Activated CD8-positive, alpha-beta T cell treated with anti-CD3 and anti-CD28 coated beads, Interleukin-2, amount 10 ng/mL, durations not matched to agents 7 days and 5 days (primary cell): ENCODE measurements at regions not wholly inside any gene's neighbourhood (a gene's known extent, or its start where the extent isn't known, plus 50 kb on each side); places are given as distances from the start of the nearest gene placed in this dataset.

Source experiments
- ATAC-seq: fragments of 150-1000 bp; cut with Tn5 transposase; one replicate; pipeline ENCODE4 v1.10.0; 2021; ENCODE audit warnings: moderate library complexity
- CTCF ChIA-PET: fragments of 350-600 bp; sonication (Branson Sonifier 250); formaldehyde crosslinking; loops from one replicate; lab custom pipeline; 2021; ENCODE audit warnings: antibody characterized with exemption; lab: Charles Lee
- POLR2A ChIA-PET: fragments of 350-600 bp; sonication (Branson Sonifier 250); formaldehyde crosslinking; loops from one replicate; lab custom pipeline; 2021; ENCODE audit warnings: antibody characterized with exemption; lab: Charles Lee
- DNase-seq: peaks from one replicate; pipeline ENCODE4 v3.0.0-alpha.2; 2020
- H3K27ac Mint-ChIP-seq: one replicate; pipeline ENCODE4 v1.8.0; 2021; ENCODE audit warnings: mild to moderate bottlenecking, mixed read lengths
- H3K27me3 Mint-ChIP-seq: one replicate; pipeline ENCODE4 v1.8.0; 2021; ENCODE audit warnings: low read depth, mixed read lengths
- H3K36me3 Mint-ChIP-seq: one replicate; pipeline ENCODE4 v1.8.0; 2021; ENCODE audit warnings: low read depth, mixed read lengths
- H3K4me1 Mint-ChIP-seq: one replicate; pipeline ENCODE4 v1.8.0; 2021; ENCODE audit warnings: low read depth, mixed read lengths
- H3K4me3 Mint-ChIP-seq: one replicate; pipeline ENCODE4 v1.8.0; 2021; ENCODE audit warnings: mild to moderate bottlenecking, mixed read lengths
- H3K9me3 Mint-ChIP-seq: one replicate; pipeline ENCODE4 v1.8.0; 2022; ENCODE audit warnings: mixed read lengths; ENCODE audit not compliant: insufficient read depth

GRCh38 chr13:21228738-21229137 lies 52.3 kb downstream of the MRPL57 start:
- DNase-seq (peak; percentile 14), ATAC-seq (no peak)
- Mint-ChIP-seq H3K27me3 (peaks cover 15% of the 10 kb centered on the region), H3K4me3 (no peak overlapping the region), H3K9me3 (no peaks in the 10 kb centered on the region), H3K36me3 (no peaks in the 10 kb centered on the region), H3K27ac (no peak overlapping the region), H3K4me1 (peaks cover 13% of the 10 kb centered on the region)
- POLR2A ChIA-PET = no interaction called here
- CTCF ChIA-PET = no interaction called here

- H3K9me3 Mint-ChIP-seq = no peaks in the 10 kb centered on the region
- H3K27me3 Mint-ChIP-seq = peaks cover 17% of the 10 kb centered on the region
- H3K4me1 Mint-ChIP-seq = peaks cover 16% of the 10 kb centered on the region
- ChIA-PET CTCF (interaction anchor here (1.5 kb wide), 1 partner anchor 247 kb away, joined by 3 read pairs; no protein-coding TSS in a partner anchor), POLR2A (no interaction called here)
- DNase-seq (peak; percentile 17), ATAC-seq (no peak)
- no peaks in the 10 kb centered on the region for H3K36me3 Mint-ChIP-seq
- no peak overlapping the region for H3K27ac Mint-ChIP-seq
- H3K4me3 Mint-ChIP-seq = no peak overlapping the region
Observed at GRCh38 chr13:21229241-21230024, 53.0 kb downstream of the MRPL57 start.

- ChIA-PET POLR2A (no interaction called here), CTCF (interaction anchor here (1.5 kb wide), 1 partner anchor 246 kb away, joined by 3 read pairs; no protein-coding TSS in a partner anchor)
- no peaks in the 10 kb centered on the region for H3K9me3 Mint-ChIP-seq
- no peak overlapping the region for H3K4me3 Mint-ChIP-seq
- H3K27me3 Mint-ChIP-seq = peaks cover 19% of the 10 kb centered on the region
- DNase-seq = no peak
- no peaks in the 10 kb centered on the region for H3K36me3 Mint-ChIP-seq
- ATAC-seq = no peak
- H3K27ac Mint-ChIP-seq = no peak overlapping the region
- H3K4me1 Mint-ChIP-seq = peaks cover 16% of the 10 kb centered on the region
Observed at GRCh38 chr13:21230516-21230915, 54.1 kb downstream of the MRPL57 start.

- no peaks in the 10 kb centered on the region for H3K36me3 Mint-ChIP-seq
- ChIA-PET CTCF (no interaction called here), POLR2A (no interaction called here)
- peaks cover 17% of the 10 kb centered on the region for H3K27me3 Mint-ChIP-seq
- H3K9me3 Mint-ChIP-seq = no peaks in the 10 kb centered on the region
- H3K4me1 Mint-ChIP-seq = peaks cover 16% of the 10 kb centered on the region
- H3K27ac Mint-ChIP-seq = no peak overlapping the region
- H3K4me3 Mint-ChIP-seq = no peak overlapping the region
- peak; percentile 9 for DNase-seq
- no peak for ATAC-seq
Observed at GRCh38 chr13:21231426-21231940, 55.0 kb downstream of the MRPL57 start.

GRCh38 chr13:21232196-21232595 lies 55.7 kb downstream of the MRPL57 start:
- ChIA-PET CTCF (interaction anchor here (1.1 to 1.8 kb wide), 4 partner anchors 9 to 246 kb away, joined by 3 to 10 read pairs (median 4); no protein-coding TSS in a partner anchor), POLR2A (interaction anchor here (0.6 kb wide), 1 partner anchor 340 kb away, joined by 3 read pairs; no protein-coding TSS in a partner anchor)
- no peak overlapping the region for H3K27ac Mint-ChIP-seq
- peaks cover 14% of the 10 kb centered on the region for H3K27me3 Mint-ChIP-seq
- DNase-seq = peak; percentile 13
- no peak for ATAC-seq
- H3K9me3 Mint-ChIP-seq = no peaks in the 10 kb centered on the region
- H3K36me3 Mint-ChIP-seq = no peaks in the 10 kb centered on the region
- H3K4me3 Mint-ChIP-seq = no peak overlapping the region
- H3K4me1 Mint-ChIP-seq = peaks cover 16% of the 10 kb centered on the region

- Mint-ChIP-seq H3K27ac (no peak overlapping the region), H3K4me1 (peaks cover 16% of the 10 kb centered on the region), H3K27me3 (peaks cover 14% of the 10 kb centered on the region), H3K9me3 (no peaks in the 10 kb centered on the region), H3K4me3 (peak overlapping the region; percentile 13), H3K36me3 (no peaks in the 10 kb centered on the region)
- CTCF ChIA-PET = interaction anchor here (1.1 to 1.8 kb wide), 5 partner anchors 9 to 245 kb away, joined by 3 to 10 read pairs (median 4); partner anchors contain the start of gene SKA3
- no peak for ATAC-seq
- POLR2A ChIA-PET = interaction anchor here (0.6 to 1.4 kb wide), 2 partner anchors 56 to 341 kb away, joined by 3 to 4 read pairs; partner anchors contain the start of genes MRPL57 and SKA3
- DNase-seq = peak; percentile 8
Observed at GRCh38 chr13:21232599-21232998, 56.1 kb downstream of the MRPL57 start.

- no peak for ATAC-seq
- no peak for DNase-seq
- Mint-ChIP-seq H3K4me1 (peaks cover 16% of the 10 kb centered on the region), H3K27ac (no peak overlapping the region), H3K36me3 (no peaks in the 10 kb centered on the region), H3K4me3 (peak overlapping the region; percentile 13), H3K9me3 (no peaks in the 10 kb centered on the region), H3K27me3 (peaks cover 18% of the 10 kb centered on the region)
- ChIA-PET POLR2A (interaction anchor here (1.4 kb wide), 1 partner anchor 56 kb away, joined by 4 read pairs; the partner anchor contains the start of genes MRPL57 and SKA3), CTCF (interaction anchor here (0.9 to 1.8 kb wide), 6 partner anchors 8 to 245 kb away, joined by 3 to 10 read pairs (median 4); partner anchors contain the start of gene SKA3)
Observed at GRCh38 chr13:21233086-21233485, 56.6 kb downstream of the MRPL57 start.

- ChIA-PET CTCF (no interaction called here), POLR2A (no interaction called here)
- Mint-ChIP-seq H3K27me3 (peaks cover 16% of the 10 kb centered on the region), H3K36me3 (no peaks in the 10 kb centered on the region), H3K9me3 (no peaks in the 10 kb centered on the region), H3K27ac (no peak overlapping the region), H3K4me1 (peaks cover 16% of the 10 kb centered on the region), H3K4me3 (no peak overlapping the region)
- no peak for ATAC-seq
- no peak for DNase-seq
Observed at GRCh38 chr13:21234526-21234925, 58.1 kb downstream of the MRPL57 start.

GRCh38 chr13:21235174-21235573 lies 58.7 kb downstream of the MRPL57 start:
- Mint-ChIP-seq H3K36me3 (no peaks in the 10 kb centered on the region), H3K4me3 (no peak overlapping the region), H3K27me3 (peaks cover 16% of the 10 kb centered on the region), H3K9me3 (no peaks in the 10 kb centered on the region), H3K4me1 (peaks cover 18% of the 10 kb centered on the region), H3K27ac (no peak overlapping the region)
- DNase-seq (no peak), ATAC-seq (no peak)
- ChIA-PET CTCF (no interaction called here), POLR2A (no interaction called here)

- Mint-ChIP-seq H3K4me3 (no peak overlapping the region), H3K27ac (no peak overlapping the region), H3K9me3 (no peaks in the 10 kb centered on the region), H3K27me3 (peaks cover 14% of the 10 kb centered on the region), H3K4me1 (peaks cover 21% of the 10 kb centered on the region), H3K36me3 (no peaks in the 10 kb centered on the region)
- ChIA-PET POLR2A (no interaction called here), CTCF (interaction anchor here (1.4 kb wide), 1 partner anchor 19 kb away, joined by 3 read pairs; no protein-coding TSS in a partner anchor)
- DNase-seq (no peak), ATAC-seq (no peak)
Observed at GRCh38 chr13:21237081-21237480, 60.6 kb downstream of the MRPL57 start.

GRCh38 chr13:21238267-21238666 lies 61.8 kb downstream of the MRPL57 start:
- POLR2A ChIA-PET = no interaction called here
- Mint-ChIP-seq H3K27me3 (peaks cover 14% of the 10 kb centered on the region), H3K36me3 (no peaks in the 10 kb centered on the region), H3K9me3 (no peaks in the 10 kb centered on the region), H3K4me1 (peaks cover 14% of the 10 kb centered on the region), H3K27ac (no peak overlapping the region), H3K4me3 (no peak overlapping the region)
- DNase-seq (no peak), ATAC-seq (no peak)
- CTCF ChIA-PET = no interaction called here

- DNase-seq (no peak), ATAC-seq (no peak)
- Mint-ChIP-seq H3K4me3 (no peak overlapping the region), H3K36me3 (no peaks in the 10 kb centered on the region), H3K27ac (no peak overlapping the region), H3K9me3 (no peaks in the 10 kb centered on the region), H3K4me1 (peaks cover 10% of the 10 kb centered on the region), H3K27me3 (peaks cover 13% of the 10 kb centered on the region)
- ChIA-PET CTCF (interaction anchor here (1.4 to 1.6 kb wide), 2 partner anchors 58 to 236 kb away, joined by 4 to 5 read pairs; no protein-coding TSS in a partner anchor), POLR2A (no interaction called here)
Observed at GRCh38 chr13:21240586-21240985, 64.1 kb downstream of the MRPL57 start.
